HG02763 (cell line): ENCODE measurements at regions not wholly inside any gene's neighbourhood (a gene's known extent, or its start where the extent isn't known, plus 50 kb on each side); places are given as distances from the start of the nearest gene placed in this dataset.
"Not testable (repeated sequence)": the region's sequence is repeated elsewhere in the genome, so short reads cannot be mapped to it uniquely, and the experiment has no call there.

Source experiments
- ATAC-seq: cut with Tn5 transposase; IDR thresholded peaks from one replicate; pipeline ENCODE4 v1.9.1; 2021; ENCODE audit warnings: mild to moderate bottlenecking, moderate library complexity; ENCODE audit not compliant: unreplicated experiment

DNA sequence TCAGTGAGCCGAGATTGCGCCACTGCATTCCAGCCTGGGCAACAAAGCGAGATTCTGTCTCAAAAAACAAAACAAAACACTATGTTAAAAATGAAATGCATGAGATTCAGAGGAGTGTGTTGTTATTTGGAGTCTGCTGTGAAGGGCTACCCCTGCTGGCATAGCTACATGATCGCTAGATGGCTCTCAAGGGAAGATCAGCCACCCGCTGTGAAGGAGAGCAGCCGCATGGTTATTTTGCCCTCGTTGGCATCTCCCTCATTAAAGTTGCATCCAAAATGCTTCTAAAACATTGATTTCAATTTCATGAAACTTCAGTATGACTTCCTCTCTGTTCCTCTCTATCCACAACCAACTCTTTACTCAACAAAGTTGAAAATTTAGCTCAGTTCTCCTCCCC lies 54.8 kb upstream of the NDUFV2 start:
- no peak for ATAC-seq

GRCh38 chr18:9048236-9048635 lies 54.3 kb upstream of the NDUFV2 start:
- ATAC-seq, result no peak

GRCh38 chr18:9048808-9049494 lies 53.5 kb upstream of the NDUFV2 start:
- ATAC-seq, result no peak

GRCh38 chr18:9049495-9049809 lies 53.0 kb upstream of the NDUFV2 start:
- no peak for ATAC-seq

DNA sequence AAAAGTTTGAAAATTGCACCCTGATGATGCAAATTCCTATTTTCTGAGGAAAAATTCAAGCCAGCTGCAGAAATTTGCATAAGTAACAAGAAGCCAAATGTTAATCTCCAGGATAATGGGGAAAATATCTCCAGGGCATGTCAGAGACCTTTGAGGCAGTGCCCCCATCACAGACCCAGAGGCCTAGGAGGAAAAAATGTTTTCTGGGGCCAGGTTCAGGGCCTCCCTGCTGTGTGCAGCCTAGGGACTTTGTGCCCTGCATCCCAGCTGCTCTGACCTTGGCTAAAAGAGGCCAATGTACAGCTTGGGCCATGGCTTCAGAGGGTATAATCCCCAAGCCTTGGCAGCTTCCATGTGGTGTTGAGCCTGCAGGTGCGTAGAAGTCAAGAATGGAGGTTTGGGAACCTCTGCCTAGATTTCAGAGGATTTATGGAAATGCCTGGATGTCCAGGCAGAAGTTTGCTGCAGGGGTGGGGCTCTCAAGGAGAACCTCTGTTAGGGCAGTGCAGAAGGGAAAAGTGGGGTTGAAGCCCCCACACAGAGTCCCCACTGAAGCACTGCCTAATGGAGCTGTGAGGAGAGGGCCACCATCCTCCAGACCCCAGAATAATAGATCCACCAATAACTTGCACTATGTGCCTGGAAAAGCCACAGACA lies 51.7 kb upstream of the NDUFV2 start:
- ATAC-seq, result not testable (repeated sequence)
